Fibroblast of peridontal ligament (primary cell): ENCODE measurements at regions not wholly inside any gene's neighbourhood (a gene's known extent, or its start where the extent isn't known, plus 50 kb on each side); places are given as distances from the start of the nearest gene placed in this dataset.
"Not testable (repeated sequence)": the region's sequence is repeated elsewhere in the genome, so short reads cannot be mapped to it uniquely, and the experiment has no call there.

Source experiments
- DNase-seq: peaks from one replicate; pipeline ENCODE4 v3.0.0-alpha.2; 2010; ENCODE audit errors: extremely low read depth

DNA sequence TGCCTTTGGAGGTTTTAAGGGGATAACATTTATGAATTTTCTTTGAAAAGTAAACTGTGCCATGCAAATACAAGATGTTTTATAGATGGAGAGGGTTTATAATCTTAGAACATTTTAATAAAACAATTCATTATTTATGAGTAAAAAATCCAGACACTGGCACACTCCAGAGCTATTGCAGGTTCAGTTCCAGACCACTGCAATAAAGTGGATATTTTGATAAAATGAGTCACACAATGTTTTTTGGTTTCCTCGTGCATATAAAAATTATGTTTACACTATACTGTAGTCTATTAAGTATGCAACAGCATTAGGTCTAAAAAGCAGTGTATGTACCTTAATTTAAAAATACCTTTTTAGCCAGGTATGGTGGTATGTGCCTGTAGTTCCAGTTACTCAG, 146.2 kb upstream of the ZBED5 start:
- no peak for DNase-seq

DNA sequence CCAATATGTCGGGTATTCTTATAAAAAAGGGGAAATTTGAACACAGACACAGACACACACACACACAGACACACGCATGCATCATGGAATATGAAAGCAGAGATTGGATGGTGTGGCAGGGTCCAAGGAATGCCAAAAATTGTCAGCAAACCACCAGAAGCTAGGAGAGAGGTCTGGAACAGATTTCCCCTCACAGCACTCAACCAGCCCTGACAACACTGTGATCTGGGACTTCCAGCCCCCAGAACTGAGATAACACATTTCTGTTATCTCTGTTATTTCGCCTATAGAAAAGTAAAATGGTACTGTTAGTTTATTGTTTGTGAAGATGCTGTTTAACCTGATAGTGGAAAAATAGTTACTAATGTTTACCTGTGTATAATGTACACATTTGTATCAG, 145.4 kb upstream of the ZBED5 start:
- DNase-seq = no peak

DNA sequence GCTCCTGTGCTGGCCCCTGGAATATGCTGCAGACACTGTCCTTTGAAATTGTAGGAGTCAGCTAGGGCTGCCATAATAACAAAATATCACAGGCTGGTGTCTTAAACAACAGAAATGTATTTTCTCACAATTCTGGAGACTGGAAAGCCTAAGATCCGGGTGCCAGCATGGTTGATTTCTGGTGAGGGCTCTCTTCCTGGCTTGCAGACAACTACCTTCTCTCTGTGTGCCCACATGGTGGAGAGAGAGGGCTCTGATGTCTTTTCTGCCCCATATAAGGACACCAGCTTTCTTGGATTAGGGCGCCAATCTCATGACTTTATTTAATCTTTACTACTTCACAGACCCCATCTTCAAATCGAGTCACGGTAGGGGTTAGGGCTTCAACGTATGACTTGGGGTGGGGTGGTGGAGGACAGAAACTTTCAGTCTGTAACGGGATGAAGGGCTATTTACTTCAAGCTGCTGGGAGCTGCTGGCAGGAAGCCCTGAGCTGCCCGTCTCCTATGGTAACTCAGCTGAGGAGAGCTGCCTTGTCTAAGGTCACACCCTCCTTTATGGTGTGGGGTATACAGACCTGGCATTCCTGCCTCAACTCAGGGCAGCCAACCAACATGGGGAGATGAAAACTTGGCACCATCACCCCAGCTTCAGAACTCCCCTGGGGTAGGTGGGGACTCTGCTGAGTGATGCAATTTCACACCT, 142.9 kb upstream of the ZBED5 start:
- no peak for DNase-seq

GRCh38 chr11:10998674-10999073, 140.8 kb upstream of the ZBED5 start:
- no peak for DNase-seq

DNA sequence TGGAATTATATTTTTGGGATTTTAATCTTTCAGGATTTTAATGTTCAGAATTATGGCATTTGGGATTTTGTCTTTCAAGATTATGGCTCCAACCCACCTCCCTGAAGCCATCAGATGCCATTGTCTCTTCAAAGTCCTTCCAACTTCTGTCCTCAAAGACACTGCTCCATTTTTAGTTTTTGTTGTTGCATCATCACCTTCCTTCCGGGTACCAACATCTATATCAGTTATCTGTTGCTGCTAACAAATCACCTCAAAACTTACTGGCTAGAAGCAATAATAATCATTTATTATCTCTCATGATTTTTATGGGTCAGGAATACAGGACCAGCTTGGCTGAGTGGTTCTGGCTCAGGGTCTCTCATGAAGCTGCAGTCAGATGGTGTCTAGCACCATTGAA, 138.8 kb upstream of the ZBED5 start:
- no peak for DNase-seq

GRCh38 chr11:10993640-10994039, 135.8 kb upstream of the ZBED5 start:
- DNase-seq = no peak

- DNase-seq = no peak
These were observed 135.3 kb upstream of the ZBED5 start for GRCh38 chr11:10993186-10993585.

- no peak for DNase-seq
These were observed 133.5 kb upstream of the ZBED5 start for GRCh38 chr11:10991393-10991792.

DNA sequence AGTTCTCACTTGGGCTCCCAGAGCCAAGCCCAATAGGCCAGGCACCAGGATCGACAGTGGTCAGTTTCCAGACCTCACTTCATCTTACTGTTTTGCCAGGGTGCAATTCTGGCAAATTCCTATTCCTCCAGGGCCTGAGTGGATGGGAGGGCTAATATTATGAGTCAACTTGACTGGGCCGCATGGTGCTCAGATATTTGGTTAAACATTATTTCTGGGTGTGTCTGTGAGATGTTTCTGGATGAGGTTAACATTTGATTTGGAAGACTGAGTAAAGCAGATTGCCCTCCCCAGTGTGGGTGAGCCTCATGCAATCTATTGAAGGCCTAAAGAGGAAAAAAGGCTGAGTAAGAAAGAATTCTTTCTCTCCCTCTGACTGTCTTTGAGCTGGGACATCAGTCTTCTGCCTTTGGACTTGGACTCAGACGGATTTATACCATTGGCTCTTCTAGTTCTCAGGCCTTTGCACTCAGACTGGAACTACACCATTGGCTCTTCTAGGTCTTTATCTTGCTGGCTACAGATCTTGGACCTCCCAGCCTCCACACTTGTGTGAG, 132.9 kb upstream of the ZBED5 start:
- no peak for DNase-seq

DNA sequence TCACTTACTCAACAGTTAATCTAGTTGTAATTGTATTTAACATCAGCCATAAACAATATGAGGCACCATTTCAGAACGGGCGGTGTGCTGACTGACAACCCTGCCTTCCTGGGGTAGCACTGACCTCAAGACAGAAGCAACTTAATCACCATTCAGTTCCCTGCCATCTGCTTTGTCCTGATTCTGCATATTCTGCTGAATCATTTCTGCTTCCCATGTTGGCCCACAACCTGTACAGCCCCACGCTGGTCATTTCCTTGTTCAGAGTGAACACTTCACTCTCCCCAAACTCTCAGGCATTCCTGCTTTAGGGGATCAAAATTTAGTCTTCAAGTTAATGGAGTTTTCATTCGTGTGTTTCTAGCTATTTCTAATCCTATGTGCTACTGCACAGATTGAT, 132.3 kb upstream of the ZBED5 start:
- no peak for DNase-seq

- no peak for DNase-seq
These were observed 128.2 kb upstream of the ZBED5 start for GRCh38 chr11:10986006-10986405.

DNA sequence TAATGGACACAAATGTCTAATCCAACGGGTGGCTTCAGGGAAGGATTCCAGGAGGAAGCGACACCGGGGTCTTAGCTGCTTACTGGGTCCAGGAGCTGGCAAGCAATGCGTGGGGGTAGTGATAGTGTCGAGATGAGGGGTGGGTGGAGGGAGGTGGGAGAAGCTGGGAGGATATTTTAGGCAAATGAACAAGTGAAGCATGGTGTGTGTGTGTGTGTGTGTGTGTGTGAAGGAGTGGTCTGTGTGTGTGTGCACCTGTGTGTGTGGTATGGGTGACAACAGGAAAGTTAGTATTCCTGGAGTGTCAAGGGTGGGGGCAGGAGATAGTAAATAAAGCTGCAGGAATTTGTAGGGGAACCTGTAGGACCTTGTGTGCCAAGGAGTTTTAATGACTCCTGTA, 126.9 kb upstream of the ZBED5 start:
- DNase-seq = no peak

- no peak for DNase-seq
These were observed 126.4 kb upstream of the ZBED5 start for GRCh38 chr11:10984250-10984649.

DNA sequence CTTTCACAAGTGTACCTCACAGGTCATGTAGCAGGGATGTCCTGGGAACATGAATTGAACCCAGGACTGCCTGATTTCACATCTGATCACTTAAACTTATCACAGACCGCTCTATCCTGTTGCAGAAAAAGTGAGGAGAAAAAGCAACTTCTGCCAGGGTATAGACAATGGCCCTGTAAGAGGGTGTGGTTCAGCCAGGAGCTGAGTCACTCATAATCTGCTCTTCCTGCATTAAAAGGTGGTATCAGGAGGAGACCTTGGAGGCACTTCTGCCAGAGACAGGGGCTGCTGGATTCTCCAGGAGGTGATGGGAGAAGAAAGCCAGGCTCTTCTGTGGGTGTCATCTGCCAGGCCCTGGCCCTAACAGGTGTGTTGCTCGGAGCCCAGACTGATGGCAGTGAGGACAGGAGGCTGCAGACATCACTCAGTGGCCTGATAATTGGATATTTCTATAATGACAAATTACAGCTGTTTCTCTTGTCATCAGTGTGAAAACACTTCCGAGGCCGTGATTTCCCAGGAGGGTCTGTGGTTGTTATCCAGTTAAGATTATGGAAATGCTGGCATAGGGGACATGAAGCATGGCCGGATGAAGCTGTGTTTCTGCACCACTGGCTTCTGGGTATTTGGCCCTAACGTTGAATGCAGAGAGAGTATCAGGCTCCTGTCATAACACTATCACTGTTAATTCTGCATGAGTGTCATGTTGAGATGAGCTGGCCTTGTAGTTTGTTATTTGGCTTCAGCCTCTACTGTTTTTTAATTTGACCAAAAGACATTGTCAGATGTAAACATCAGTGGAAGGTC, 125.1 kb upstream of the ZBED5 start:
- DNase-seq = no peak

GRCh38 chr11:10979529-10979928, 121.7 kb upstream of the ZBED5 start:
- no peak for DNase-seq

DNA sequence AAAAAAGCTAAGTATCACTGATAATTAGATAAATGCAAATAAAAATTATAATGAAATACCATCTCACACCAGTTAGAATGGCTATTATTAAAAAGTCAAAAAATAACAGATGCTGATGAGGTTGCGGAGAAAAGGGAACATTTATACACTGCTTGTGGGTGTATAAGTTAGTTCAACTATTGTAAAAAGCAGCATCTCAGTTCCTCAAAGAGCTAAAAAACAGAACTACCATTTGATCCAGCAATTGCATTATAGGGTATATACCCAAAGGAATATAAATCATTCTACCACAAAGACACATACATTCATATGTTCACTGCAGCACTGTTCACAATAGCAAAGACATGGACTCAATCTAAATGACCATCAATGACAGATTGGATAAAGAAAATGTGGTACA, 120.3 kb upstream of the ZBED5 start:
- no peak for DNase-seq

GRCh38 chr11:10975287-10975721, 117.5 kb upstream of the ZBED5 start:
- DNase-seq = no peak

DNA sequence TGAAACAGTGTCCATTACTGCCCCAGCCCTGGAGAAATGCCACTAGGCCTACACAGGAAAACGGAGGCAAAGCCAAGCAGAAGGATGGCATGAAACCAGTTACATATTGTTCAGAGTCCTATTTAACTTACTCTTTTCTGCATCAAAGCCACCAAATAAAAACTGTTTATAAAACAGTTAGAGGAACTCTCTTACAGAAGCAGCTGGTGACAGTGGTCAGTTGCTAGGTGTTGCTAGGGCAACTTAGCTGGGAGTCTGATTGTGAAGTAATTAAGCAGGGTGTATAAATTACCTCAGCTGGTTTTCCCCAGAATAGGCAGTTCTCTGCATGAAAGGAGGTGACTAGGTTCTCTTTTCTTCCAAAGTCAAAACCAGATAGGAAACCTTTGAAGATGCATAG, 115.6 kb upstream of the ZBED5 start:
- DNase-seq = no peak

GRCh38 chr11:10970926-10971325, 113.1 kb upstream of the ZBED5 start:
- DNase-seq = no peak

DNA sequence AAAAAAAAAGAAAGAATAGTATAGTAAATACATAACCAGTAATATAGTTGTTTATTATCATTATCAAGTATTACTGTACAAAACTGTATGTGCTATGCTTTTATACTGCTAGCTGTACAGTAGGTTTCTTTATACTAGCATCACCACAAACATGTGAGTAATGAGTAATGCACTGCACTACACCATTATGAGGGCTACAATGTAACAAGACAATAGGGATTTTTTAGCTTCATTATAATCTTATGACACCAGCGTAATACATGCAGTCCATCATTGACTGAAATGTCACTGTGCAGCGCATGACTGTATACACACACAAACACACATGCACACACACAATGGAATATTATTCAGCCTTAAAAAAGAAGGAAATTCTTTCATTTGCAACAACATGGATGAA, 111.5 kb upstream of the ZBED5 start:
- DNase-seq = no peak

DNA sequence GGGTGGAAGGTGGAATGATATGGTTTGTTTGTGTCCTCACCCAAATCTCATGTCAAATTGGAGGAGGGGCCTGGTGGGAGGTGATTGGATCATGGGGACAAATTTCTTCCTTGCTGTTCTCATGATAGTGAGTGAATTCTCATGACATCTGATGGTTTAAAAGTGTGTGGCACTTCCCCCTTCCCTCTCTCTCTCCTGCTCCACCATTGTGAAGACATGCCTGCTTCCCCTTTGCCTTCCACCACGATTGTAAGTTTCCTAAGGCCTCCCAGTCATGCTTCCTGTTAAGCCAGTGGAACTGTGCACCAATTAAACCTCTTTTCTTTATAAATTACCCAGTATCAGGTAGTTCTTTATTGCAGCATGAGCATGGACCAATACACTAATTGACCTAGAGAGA, 99.0 kb upstream of the ZBED5 start:
- DNase-seq = not testable (repeated sequence)

DNA sequence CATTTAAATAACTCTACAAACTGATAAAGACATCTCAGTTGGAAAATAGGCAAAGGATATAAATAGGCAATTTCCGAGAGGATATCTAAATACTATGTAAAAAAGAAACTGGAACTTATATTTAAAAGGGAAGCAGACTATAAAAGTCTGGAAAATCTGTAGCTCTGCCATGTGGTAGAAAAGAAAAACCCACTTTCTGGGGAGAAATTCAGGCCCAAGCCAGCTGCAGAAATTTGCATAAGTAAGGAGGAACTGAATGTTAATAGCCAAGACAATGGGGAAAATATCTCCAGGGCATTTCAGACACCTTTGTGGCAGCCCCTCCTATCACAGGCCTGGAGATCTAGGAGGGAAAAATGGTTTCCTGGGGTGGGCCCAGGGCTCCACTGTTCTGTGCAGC, 97.8 kb upstream of the ZBED5 start:
- DNase-seq = no peak

- DNase-seq = no peak
These were observed 96.3 kb upstream of the ZBED5 start for GRCh38 chr11:10954184-10954583.
